ENCODE measurements at regions not wholly inside any gene's neighbourhood (a gene's known extent, or its start where the extent isn't known, plus 50 kb on each side); places are given as distances from the start of the nearest gene placed in this dataset.

DNA sequence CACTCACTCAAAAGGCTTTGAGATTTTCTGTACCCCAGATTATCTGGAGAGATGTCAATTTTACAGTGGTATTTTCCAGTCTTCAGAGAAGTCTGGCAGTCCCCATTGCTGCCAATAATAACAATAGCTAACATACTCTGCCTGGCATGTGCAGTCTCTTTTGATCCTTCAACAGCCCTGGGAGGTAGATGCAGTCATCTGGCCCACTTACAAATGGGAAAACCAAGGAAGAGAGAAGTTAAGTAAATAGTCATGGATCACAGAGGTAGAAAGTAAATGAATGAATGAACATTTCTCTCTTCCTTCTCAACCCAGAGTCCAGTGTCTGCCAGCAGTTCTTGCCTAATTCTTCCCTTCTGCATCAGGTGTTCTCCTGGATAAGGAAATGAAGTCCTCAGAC, 113.0 kb upstream of the EDNRA start:
- BruUV-seq (replicated peaks) = no TSS peak
- Histone ChIP-seq H3K9me1 (ENCODE audit: control insufficient read depth, insufficient read depth, low read length) (no peaks in the 10 kb centered on the region), H3K79me2 (ENCODE audit: control insufficient read depth, insufficient read depth, low read length) (no peaks in the 10 kb centered on the region), H3K27ac (ENCODE audit: extremely low read depth, low read depth, low read length) (no peak overlapping the region), H3K9me3 (replicated peaks; ENCODE audit: control insufficient read depth, insufficient read depth, low read depth, low read length) (no peaks in the 10 kb centered on the region), H3K4me2 (ENCODE audit: insufficient read depth, low read length) (no peak overlapping the region), H3K9ac (ENCODE audit: insufficient read depth in 1 of 2, low read depth in 2 of 2, low read length in 2 of 2) (no peak overlapping the region), H3K36me3 (ENCODE audit: control insufficient read depth, insufficient read depth, low read length) (no peaks in the 10 kb centered on the region), H3K4me3 (no peak overlapping the region), H4K20me1 (replicated peaks; ENCODE audit: control insufficient read depth, insufficient read depth, low read length) (no peaks in the 10 kb centered on the region), H2AFZ (ENCODE audit: low read depth, low read length) (no peak overlapping the region), H3K4me1 (replicated peaks in 1 of 2; ENCODE audit: control insufficient read depth in 2 of 2, insufficient read depth in 2 of 2, low read length in 2 of 2) (no peaks in the 10 kb centered on the region), H3K27me3 (ENCODE audit: control insufficient read depth in 2 of 2, insufficient read depth in 2 of 2, low read length in 2 of 2) (no peaks in the 10 kb centered on the region)
- no peak for ATAC-seq
- no peak for FAIRE-seq
- POLR2A ChIA-PET = no interaction called here
- in situ Hi-C loops (cut with MboI) (no loop called here), intact Hi-C loops (cut with micrococcal nuclease) (no loop called here)
- DNase-seq (ENCODE audit: extremely low read depth in 1 of 4, low spot score in 3 of 4) = no peak
- TF ChIP-seq PURB (CRISPR knock-in tag; IDR thresholded peaks at IDR 0.05; ENCODE audit: low read depth) = no peak
- TF ChIP-seq THRAP3 (IDR thresholded peaks at IDR 0.05; ENCODE audit: borderline replicate concordance) = no peak
- TF ChIP-seq ZSCAN29 (IDR thresholded peaks at IDR 0.05) = no peak
- no peak for TF ChIP-seq MTA2 (IDR thresholded peaks at IDR 0.05; ENCODE audit: low read depth)
- TF ChIP-seq, protein P1, sequence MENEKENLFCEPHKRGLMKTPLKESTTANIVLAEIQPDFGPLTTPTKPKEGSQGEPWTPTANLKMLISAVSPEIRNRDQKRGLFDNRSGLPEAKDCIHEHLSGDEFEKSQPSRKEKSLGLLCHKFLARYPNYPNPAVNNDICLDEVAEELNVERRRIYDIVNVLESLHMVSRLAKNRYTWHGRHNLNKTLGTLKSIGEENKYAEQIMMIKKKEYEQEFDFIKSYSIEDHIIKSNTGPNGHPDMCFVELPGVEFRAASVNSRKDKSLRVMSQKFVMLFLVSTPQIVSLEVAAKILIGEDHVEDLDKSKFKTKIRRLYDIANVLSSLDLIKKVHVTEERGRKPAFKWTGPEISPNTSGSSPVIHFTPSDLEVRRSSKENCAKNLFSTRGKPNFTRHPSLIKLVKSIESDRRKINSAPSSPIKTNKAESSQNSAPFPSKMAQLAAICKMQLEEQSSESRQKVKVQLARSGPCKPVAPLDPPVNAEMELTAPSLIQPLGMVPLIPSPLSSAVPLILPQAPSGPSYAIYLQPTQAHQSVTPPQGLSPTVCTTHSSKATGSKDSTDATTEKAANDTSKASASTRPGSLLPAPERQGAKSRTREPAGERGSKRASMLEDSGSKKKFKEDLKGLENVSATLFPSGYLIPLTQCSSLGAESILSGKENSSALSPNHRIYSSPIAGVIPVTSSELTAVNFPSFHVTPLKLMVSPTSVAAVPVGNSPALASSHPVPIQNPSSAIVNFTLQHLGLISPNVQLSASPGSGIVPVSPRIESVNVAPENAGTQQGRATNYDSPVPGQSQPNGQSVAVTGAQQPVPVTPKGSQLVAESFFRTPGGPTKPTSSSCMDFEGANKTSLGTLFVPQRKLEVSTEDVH (IDR thresholded peaks at IDR 0.05; ENCODE audit: low read depth, partially characterized antibody) = no peak
- TF ChIP-seq CREBBP (IDR thresholded peaks at IDR 0.05; ENCODE audit: low read depth, low read length) = no peak
- no peak for TF ChIP-seq MYBL2 (IDR thresholded peaks at IDR 0.05; ENCODE audit: low read depth)
- no peak for TF ChIP-seq MYBL2 (CRISPR knock-in tag; IDR thresholded peaks at IDR 0.05; ENCODE audit: borderline replicate concordance)
- no peak for TF ChIP-seq LARP7 (IDR thresholded peaks at IDR 0.05)
- no peak for TF ChIP-seq MCM2 (IDR thresholded peaks at IDR 0.05; ENCODE audit: low read depth)
- no peak for TF ChIP-seq HOXB6 (CRISPR knock-in tag; IDR thresholded peaks at IDR 0.05; ENCODE audit: borderline replicate concordance)
- TF ChIP-seq CTBP1 (IDR thresholded peaks at IDR 0.05; ENCODE audit: borderline replicate concordance) = no peak
- TF ChIP-seq NR1H2 (CRISPR knock-in tag; IDR thresholded peaks at IDR 0.05) = no peak
- no peak for TF ChIP-seq NONO (IDR thresholded peaks at IDR 0.05; ENCODE audit: low read depth in 2 of 2, low read length in 1 of 2)
- no peak for TF ChIP-seq NR2F6 (CRISPR knock-in tag; IDR thresholded peaks at IDR 0.05)
- no peak for TF ChIP-seq MAZ (CRISPR knock-in tag; conservative IDR thresholded peaks at IDR 0.05 in 1 of 2, IDR thresholded peaks at IDR 0.05 in 1 of 2)
- CTCF ChIA-PET (ENCODE audit: low intra/inter-chr PET ratio) = no interaction called here
